Muscle of arm (tissue), 1 donor: ENCODE measurements at regions not wholly inside any gene's neighbourhood (a gene's known extent, or its start where the extent isn't known, plus 50 kb on each side); places are given as distances from the start of the nearest gene placed in this dataset.

Experiments
- DNase-seq: peaks from one replicate; pipeline ENCODE4 v3.0.0-alpha.2; 2013

DNA sequence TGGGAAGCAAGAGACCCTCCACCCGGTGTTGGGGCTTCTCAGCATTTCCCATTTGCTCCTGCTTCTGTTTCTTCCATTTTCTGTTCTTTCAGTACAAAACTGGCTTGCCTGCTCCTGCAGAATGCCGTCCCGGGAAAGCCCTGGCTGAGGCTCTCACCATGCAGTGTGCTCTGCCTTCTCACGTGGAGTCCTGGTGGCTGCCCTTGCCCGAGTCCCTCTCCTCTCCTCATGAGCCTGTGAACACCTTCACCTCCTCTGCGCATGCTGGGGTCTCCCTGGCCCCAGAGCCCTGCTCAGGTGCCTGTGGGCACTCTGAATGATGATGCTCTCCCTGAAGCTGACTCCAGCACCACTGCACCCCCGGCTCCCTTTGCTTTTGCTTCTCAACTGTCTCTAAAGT, 752.0 kb downstream of the QKI start:
- DNase-seq: no peak

DNA sequence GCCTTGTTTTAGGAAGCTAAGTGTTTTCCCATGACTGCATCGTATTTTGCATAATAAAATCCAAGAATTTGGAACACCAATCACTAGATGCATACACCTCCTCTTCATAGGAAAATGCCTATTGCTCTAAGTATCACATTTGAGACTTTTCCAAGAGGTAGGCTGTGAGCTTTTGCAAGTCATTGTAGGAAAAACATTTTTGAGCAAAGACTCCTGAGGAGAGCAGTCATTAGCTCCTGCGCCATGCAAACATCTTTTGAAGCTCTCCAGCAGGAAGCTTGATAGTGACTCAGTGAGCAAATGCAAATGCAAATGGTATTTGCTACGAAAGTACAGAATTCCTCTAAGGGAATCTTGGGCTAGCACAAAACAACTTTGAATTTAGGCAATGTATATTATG, 750.4 kb downstream of the QKI start:
- no peak for DNase-seq

DNA sequence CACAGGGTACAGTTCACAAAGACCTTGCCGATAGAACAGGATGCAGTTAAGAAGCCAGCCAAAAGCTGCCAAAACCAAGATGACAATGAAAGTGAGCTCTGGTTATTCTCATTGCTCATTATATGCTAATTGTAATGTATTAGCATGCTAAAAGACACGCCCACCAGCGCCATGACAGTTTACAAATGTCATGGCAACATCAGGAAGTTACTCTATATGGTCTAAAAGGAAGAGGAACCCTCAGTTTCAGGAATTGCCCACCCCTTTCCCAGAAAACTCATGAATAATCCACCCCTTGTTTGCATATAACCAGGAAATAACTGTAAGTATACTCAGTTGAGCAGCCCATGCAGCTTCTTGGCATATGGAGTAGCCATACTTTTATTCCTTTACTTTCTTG, 748.7 kb downstream of the QKI start:
- no peak for DNase-seq

DNA sequence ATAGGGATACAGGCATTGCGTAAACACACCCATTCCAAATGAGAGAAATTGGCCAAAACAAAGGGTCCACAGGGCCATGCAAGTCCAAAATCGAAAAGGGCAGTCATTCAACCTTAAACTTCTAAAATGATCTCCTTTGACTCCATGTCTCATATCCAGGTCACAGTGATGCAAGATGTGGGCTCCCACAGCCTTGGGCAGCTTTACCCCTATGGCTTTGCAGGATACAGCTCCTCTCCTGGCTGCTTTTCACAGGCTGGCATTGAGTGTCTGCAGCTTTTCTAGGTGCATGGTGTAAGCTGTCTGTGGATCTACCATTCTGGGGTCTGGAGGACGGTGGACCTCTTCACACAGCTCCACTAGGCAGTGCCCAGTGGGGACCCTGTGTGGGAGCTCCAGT, 744.5 kb downstream of the QKI start:
- no peak for DNase-seq

DNA sequence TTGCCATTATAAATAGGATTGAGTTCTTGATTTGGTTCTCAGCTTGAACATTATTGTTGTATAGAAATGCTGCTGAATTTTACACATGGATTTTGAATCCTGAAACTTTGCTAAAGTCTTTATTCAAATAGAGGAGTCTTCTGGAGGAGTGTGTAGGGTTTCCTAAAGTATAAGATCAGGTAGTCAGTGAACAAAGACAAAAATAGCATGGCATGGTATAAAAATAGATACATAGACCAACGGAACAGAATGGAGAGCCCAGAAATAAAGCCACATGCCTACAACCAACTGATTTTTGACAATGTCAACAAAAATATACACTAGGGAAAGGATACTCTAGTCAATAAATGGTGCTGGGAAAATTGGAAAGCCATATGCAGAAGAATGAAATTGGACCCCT, 740.1 kb downstream of the QKI start:
- no peak for DNase-seq

DNA sequence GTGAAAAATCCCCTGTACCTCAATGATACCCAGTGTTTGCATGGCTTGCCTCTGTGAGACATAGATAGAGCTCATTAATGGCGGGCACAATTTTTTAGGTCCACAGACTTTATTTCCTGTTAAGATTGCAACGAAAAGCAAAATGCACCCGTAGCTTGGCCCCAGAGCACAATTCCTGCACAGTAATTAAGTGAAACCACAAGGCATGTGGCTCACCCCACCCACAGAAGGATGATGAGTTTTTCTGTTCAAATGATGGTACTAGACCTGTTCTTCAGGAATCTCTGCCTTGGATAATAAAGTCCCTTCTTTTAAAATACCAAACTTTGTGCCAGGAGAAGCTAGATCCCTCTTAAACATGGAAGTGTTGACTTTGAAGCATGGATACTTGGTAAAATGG, 738.1 kb downstream of the QKI start:
- DNase-seq: no peak

DNA sequence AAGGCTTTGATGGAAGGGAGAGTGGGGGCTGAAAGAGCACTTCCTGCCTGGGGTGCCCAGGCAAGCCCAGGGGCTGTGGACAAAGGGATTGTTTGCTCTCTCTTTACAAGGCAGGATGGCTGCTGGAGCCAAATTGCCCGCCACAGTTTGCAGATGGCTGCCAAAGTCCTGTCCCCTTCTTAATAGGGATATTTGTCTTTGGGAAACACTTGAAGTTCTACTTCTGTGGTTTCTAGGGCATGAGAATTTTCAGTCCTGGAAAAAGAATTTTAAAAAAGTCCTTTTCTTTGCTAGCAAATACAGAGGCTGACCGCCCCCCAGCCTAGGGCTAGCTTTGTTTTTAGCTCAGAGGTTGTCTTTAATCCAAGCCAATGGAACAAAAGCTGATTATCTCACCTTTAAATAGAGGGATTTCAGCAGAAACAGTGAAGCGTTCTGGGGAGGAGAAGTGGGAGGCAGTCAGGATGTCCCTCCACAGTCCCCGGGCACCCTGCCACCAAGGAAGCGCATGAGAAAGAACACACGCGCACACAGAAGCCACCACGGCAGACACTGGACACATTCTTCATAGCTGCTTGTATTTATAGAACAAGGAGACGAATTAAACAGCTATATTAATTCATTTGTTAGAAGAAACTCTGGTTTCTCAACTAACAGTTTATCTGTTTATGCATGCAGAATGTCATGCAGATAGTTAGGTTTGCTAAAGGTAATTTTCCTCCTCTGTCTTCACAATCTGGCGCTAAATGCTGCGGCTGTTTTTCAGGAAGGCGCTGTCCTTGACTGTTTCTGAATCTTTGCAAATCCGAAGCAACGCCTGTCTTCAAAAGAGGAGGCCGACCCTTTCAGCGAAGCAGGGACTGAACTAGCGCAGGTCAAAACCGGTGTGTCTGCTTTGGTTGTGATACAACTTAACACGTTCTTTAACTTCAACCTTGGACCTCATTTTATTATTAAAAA, 736.9 kb downstream of the QKI start:
- no peak for DNase-seq

DNA sequence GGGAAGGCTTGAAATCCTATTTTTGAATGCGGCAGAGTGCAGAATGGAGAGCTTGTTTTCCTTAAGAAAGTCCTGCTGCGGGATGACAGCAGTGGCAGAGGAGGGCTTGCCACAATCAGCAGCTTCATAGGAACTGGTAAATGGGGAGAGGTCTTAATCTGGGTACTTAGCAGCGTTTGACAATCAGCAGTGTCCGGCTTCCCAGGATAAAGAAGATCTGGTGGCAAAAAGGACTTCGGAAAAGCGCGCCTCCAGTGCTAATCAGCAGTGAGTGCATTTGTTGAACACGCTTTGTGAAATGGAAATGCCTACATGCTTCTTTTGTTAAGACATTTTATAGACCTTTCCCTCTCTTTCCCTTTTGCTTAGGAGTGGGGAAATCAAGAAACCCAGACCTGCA, 735.7 kb downstream of the QKI start:
- DNase-seq: no peak

DNA sequence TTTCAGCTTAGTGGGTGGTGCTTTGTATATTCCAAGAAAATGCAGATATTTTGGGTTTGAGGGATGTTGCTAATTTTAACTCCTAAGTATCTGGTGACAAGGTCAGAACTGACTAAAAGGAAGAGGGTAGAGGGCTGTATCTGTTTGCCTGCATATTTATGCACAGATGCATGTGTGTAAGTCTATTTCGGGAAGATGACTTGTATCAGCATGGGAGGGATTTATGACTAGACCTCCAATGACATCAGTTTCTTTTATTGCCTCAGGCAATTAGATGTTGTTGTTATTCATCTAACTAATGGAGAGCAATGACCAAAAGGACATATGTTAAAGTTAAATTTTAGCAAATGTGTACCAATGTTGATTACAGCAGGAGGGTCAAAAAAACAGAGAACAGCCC, 734.3 kb downstream of the QKI start:
- no peak for DNase-seq

DNA sequence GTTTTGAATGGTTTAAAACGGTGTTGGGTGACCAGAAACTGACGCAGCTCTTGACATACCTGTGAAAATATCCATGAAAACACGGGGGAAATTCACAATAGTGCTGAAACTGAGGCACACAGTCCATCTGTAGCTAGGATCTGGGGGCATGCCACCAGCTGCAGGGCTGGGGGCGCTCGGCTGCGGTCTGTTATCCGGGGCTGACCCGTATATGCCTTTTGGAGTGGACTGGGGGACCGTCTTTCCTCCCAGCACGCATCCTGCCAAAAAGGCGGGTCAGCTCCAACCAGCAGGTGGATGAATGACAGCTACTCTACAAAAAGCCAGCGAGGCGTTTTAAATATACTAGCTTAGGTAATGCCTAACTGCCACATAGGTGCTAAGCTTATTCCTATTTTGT, 729.8 kb downstream of the QKI start:
- DNase-seq: no peak

DNA sequence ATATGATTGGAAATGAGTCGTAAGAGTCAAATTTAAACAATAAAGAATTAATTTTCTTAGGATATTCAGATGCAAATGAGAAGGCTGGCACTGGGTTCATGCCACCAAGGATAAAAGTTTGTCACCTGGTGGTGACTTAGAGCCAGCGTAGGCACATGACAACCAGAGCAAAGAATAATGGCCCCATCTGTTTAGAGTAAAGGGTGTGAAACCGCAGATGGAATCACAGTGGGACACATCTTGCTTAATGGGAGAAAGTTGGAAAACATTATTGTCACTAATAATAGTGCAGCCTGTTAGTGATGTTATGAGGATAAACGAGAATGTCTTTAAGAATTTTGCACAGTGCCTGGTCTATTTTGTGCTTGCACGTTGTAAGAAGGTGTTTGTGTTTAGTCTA, 727.8 kb downstream of the QKI start:
- no peak for DNase-seq

DNA sequence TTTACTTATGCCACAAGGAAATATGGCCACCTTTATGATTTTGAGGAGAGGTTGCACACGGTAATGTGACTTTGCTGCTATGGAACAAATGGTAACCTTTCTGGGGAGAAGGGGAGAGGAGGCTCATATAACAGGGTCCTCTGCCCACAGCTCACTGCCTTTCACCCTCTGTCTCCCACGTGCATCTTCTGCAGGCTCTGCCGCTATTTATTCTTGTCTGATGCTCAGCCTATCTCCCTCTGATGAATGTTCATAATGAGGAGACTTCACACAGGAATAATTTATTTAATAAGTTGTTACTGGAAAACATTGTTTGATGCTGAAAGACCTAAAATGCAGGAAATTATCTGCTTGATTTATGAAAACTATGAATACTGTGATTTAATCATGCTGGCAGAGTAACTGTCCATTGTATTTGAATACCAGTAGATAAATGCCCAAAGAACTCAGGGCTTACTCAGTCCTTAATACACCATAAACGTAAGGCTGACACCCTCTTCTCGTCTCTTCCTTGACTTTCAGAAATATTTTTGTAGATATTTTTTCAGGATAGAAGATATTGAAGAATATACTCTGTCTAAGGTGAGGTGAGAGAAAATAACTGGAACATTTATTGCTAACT, 721.1 kb downstream of the QKI start:
- no peak for DNase-seq

DNA sequence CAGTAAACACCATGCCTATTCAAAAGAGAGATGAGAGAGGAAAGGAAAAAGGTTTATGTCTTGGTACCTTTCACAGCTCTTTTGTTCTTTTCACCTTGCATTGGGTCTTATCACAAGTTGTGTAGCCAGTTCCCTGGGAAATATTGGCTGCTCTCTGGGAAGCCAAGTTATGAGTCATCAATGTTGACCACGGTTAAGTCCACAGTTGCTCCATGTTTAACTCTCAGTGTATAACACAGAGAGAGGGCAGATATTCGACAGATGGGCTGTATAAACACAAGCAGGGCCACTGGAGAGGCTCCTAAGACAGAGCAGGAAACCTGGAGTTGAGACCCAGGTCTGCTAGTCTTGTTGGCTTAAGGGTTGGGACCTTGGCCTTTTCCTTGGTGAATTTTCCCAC, 718.6 kb downstream of the QKI start:
- DNase-seq: no peak

DNA sequence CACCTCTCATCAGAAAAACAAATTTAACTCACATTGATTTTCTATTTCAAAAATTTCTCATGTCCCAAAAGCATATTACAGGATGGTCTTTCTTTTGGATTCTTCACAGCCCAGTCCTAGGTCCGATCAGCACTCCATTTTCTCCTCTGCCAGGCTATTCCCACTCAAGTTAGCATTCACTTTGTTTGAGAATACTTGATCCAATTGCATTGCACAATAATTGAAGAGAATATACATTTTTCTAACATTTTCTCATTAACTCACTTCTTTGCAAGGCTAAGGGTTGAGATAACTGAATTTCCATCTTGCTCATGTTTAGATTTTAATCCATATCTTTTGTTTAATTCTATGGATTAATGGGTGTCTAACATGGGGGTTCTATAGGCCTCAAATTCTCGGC, 716.1 kb downstream of the QKI start:
- DNase-seq: no peak

DNA sequence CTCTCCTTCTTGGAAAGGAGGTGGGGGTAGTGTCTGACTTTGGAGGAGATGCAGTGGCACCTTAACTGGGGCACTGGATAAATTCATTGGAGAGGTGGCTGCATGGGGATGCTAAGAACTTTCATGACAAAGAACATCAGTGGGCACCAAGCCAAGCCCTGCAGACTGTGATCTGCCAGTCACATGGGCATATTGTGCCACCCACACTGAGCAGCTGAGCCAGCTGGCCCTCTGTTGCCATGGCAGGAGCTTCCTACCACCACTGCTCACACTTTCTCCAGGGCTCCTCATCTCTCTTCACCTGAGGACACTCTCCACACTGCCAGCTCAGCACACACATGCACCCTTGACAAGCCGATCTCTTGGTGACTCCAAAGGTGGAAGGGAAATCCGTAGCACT, 715.6 kb downstream of the QKI start:
- no peak for DNase-seq

DNA sequence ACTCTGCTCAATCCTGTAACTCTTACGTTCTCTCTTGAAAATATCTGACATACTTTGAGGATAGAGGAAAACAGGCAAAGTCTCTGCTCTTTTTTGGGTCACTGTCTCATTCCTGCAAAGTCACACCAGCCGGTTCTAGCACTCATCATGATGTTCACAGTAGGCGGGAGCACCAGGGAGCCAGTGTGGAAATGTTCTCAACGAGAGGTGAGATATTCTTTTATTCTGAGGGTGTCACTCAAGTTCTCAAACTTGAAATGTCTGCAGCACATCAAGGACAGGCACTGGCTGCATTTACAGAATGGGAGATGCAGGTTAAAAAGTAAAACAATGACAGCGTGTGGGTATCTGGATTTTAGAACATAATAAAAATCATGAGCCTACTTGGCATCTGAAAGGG, 714.7 kb downstream of the QKI start:
- no peak for DNase-seq

DNA sequence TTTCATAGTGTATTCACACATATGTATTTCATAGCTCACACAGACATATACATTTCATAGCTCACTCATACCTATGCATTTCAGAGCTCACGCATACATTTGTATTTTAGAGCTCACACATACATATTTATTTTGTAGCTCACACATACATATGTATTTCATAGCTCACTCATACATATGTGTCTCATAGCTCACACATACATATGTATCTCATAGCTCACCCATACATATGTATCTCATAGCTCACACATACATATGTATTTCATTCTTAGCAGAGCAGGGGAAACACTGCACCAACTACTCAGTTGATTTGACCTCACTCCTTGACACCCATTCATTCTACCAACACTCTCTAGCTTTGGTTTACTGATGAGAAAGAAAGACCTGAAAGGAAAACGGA, 713.6 kb downstream of the QKI start:
- DNase-seq: no peak

DNA sequence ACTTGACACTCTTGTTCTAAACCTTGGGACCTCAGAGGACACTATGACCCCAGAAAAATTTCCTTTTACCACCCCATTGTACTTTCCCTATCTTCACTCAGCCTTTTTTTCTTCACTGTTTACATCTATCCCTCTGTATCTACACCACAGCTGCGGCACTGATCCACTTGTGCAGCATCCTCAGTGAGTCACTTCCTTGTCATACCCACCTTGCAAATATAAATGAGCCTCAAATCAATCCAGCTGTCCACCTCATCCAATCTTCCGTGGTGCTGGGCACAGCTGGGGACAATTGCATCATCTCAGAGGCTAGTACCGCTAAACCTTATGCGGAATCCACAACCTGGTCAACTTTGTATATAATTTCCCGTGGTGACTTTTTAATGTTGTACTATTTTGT, 710.5 kb downstream of the QKI start:
- no peak for DNase-seq

DNA sequence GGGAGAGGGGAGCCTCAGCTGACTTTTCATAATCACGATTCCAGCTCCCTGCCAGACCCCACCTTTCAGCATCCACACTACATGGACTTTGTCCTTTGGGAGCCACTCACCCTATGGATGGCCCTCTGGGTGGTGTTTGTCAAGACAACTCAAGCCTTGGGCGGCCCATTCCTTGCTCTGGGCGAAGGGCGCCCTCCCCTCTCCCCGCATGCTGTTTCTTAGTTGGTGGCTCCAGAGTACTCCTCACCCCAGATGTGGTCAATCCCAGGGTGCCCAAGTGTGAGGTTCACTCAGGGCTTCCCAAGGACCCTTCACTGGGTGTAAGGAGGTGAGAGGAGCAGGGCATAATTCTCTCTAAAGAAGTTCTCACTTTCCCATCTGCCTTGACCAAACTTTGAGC, 710.0 kb downstream of the QKI start:
- no peak for DNase-seq

DNA sequence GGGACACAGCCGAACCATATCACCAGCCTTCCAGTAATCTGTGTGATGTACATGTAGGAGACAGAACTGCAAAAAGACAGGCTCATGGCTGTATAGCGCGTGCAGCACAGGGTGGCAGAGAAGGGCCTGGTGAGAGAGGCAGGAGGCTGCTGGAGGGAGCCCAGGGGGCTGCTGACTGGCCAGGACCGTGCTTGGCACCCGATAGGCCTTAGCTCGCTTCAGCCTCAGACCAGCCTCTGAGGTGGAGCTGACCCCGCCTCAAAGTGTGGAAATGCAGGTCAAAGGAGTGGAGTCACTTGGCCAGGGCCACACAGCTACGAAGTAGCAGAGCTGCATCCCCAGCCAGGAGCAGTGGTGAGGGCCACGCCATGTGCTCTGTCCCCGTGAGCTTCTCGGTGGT, 707.6 kb downstream of the QKI start:
- no peak for DNase-seq

DNA sequence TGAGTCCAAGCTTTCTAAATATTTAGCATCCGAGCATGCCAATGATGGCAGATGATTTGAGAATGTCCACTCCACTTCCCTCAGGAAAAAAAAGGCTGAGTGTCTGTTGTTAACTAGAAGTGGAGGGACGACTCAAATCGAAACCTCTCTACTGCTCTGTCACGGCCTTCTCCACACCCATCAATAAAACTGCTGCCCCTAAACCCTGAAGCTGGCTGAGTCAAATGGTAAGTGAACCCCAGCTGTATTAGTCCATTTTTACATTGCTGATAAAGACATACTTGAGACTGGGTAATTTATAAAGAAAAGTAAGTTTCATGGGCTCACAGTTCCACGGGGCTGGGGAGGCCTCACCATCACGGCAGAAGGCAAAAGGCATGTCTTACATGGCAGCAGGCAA, 707.0 kb downstream of the QKI start:
- DNase-seq: no peak

DNA sequence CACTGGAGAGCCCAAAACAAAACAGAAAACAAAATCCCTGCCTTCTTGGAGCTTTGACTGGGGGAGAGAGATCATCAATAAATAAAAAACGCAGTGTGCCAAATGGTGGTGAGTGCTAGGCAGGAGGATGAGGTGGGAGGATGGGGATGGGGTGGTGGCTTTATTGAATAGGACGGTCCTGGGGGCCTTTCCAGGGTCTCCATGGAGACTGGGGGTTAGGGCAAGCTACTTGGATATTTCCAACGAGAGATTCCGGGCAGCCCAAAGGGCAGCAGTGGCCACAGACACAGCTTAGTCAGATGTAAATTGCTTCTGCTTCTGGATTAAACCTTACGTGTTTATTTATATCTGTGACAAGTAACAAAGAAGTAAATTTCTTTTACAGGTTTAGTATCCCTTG, 700.1 kb downstream of the QKI start:
- no peak for DNase-seq

DNA sequence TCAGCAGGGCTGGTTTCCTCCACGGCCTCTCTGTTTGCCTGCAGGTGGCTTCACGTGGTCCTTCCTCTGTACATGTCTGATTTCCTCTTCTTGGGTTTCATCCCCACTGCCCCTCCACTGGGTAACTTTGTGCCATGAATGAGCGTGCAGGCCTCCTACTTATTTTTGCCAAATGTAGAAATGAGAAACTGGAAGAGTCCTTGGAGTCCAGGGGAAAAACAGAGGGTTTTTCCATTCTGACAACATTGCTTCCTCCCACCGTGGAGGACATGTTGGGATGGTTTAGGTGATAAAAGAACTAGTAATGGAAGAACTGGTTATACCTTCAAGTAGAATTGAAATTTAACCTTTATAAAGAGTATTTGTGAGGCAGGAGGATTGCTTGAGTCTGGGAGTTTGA, 699.5 kb downstream of the QKI start:
- DNase-seq: no peak

DNA sequence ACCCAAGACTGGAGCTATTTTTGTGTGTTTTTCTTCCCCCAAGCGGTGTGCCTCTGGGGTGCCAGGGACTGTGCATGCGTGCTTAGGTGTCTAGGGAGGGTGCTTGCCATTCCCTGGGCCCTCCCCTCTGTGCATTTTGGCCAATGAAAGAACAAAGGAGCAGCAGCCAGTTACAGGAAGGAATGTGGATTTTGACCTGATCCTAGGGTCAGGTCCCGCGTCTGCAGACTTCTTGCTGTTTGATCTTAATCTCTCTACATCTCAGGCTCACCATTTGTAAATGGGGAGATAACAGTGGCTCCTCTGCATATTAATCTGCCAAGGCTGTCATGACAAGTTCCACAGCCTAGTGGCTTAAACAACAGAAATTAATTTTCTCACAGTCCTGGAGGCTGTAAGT, 699.1 kb downstream of the QKI start:
- no peak for DNase-seq
